HCT116 (cell line): ENCODE measurements at regions not wholly inside any gene's neighbourhood (a gene's known extent, or its start where the extent isn't known, plus 50 kb on each side); places are given as distances from the start of the nearest gene placed in this dataset.

Source experiments
- ATAC-seq: fragments of 200-7000 bp; cut with Tn5 transposase; 2 replicates; pipeline ENCODE4 v1.9.1; 2020; ENCODE audit warnings: mild to moderate bottlenecking, moderate library complexity
- BruUV-seq: library from RNA; stranded (reverse); fragments of 400-500 nt; replicated peaks from 2 replicates; lab custom pipeline; 2021; lab: Mats Ljungman, UMichigan
- CTCF ChIA-PET: fragments of 300-600 bp; sonication (Branson Sonifier 250); formaldehyde crosslinking; loops from one replicate; lab custom pipeline; 2021; ENCODE audit warnings: antibody characterized with exemption; lab: Charles Lee
- POLR2A ChIA-PET: fragments of 300-600, 350-600 bp; sonication (Branson Sonifier 250); formaldehyde crosslinking; loops from one replicate; lab custom pipeline; 2021; ENCODE audit warnings: antibody characterized with exemption; lab: Charles Lee
- RAD21 ChIA-PET, 2 experiments: fragments of 300-600 bp; sonication (Branson Sonifier 250); formaldehyde crosslinking; loops; one replicate each; lab custom pipeline; 2023; ENCODE audit warnings: low total read pairs in 2 of 2; ENCODE audit not compliant: uncharacterized antibody in 2 of 2, unreplicated experiment in 2 of 2, low non-redundant PET in 1 of 2; lab: Charles Lee
- DNase-seq: peaks from one replicate; pipeline ENCODE4 v3.0.0-alpha.2; 2010; ENCODE audit warnings: low read depth, low spot score
- H2AFZ ChIP-seq: fragments of 200-600 bp; shearing (Covaris generic), sonication (generic); 2 replicates; pipeline ENCODE4 v1.6.1; 2017; ENCODE audit warnings: low read depth, mixed run types, mixed read lengths, antibody characterized with exemption, low read length; ENCODE audit not compliant: poor library complexity, severe bottlenecking
- H3K27ac ChIP-seq: 2 replicates; pipeline ENCODE4 v1.5.1; 2012; ENCODE audit warnings: low read depth, low read length
- H3K27me3 ChIP-seq: fragments of 200-600 bp; sonication (generic); 2 replicates; pipeline ENCODE4 v1.6.1; 2016; ENCODE audit warnings: mixed run types, low read length, mixed read lengths; ENCODE audit not compliant: insufficient read depth
- H3K36me3 ChIP-seq, 2 experiments: fragments of 200-500 bp in 1 of 2; fragments of 200-600 bp in 1 of 2; sonication (Bioruptor generic) in 1 of 2; sonication (generic) in 1 of 2; 2 replicates each; pipeline versions ENCODE4 v1.5.1 to v1.6.1; 2014 to 2016; ENCODE audit warnings: low read length in 2 of 2, inconsistent platforms in 1 of 2, mixed read lengths in 1 of 2, mixed run types in 1 of 2; ENCODE audit not compliant: insufficient read depth in 2 of 2, control insufficient read depth in 1 of 2
- H3K4me1 ChIP-seq, 2 experiments: fragments of 200-600 bp in 1 of 2; sonication (generic) in 1 of 2; 2 replicates each; pipeline versions ENCODE4 v1.5.1 to v1.6.1; 2012 to 2017; ENCODE audit warnings: low read length in 2 of 2, inconsistent platforms in 1 of 2, mild to moderate bottlenecking in 1 of 2, mixed read lengths in 1 of 2, mixed run types in 1 of 2, moderate library complexity in 1 of 2; ENCODE audit not compliant: insufficient read depth in 2 of 2, control insufficient read depth in 1 of 2
- H3K4me2 ChIP-seq: fragments of 200-600 bp; sonication (generic); 2 replicates; pipeline ENCODE4 v1.6.1; 2017; ENCODE audit warnings: mixed run types, low read length, mixed read lengths
- H3K4me3 ChIP-seq, 2 experiments: fragments of 200-600 bp in 1 of 2; sonication (generic) in 1 of 2; replicated peaks in 1 of 2; 2 replicates each; pipeline ENCODE4 v1.5.1; 2011 to 2016; ENCODE audit warnings: low read length in 2 of 2, control low read depth in 1 of 2, low read depth in 1 of 2, mild to moderate bottlenecking in 1 of 2, mixed read lengths in 1 of 2, mixed run types in 1 of 2
- H3K79me2 ChIP-seq: fragments of 200-600 bp; sonication (generic); 2 replicates; pipeline ENCODE4 v1.6.1; 2017; ENCODE audit warnings: mild to moderate bottlenecking, mixed run types, low read length, moderate library complexity, mixed read lengths; ENCODE audit not compliant: insufficient read depth
- H3K9ac ChIP-seq: fragments of 200-600 bp; sonication (generic); 2 replicates; pipeline ENCODE4 v1.6.1; 2016; ENCODE audit warnings: low read length, mixed read lengths
- H3K9me2 ChIP-seq: fragments of 200-600 bp; sonication (generic), shearing (Covaris generic); 2 replicates; pipeline ENCODE4 v1.6.1; 2017; ENCODE audit warnings: mixed run types, mild to moderate bottlenecking, moderate library complexity; ENCODE audit not compliant: insufficient read depth
- H3K9me3 ChIP-seq, 2 experiments: fragments of 200-500 bp in 1 of 2; fragments of 200-600 bp in 1 of 2; sonication (Bioruptor generic) in 1 of 2; sonication (generic) in 1 of 2; 2 replicates each; pipeline ENCODE4 v1.6.1; 2014 to 2017; ENCODE audit warnings: low read length in 2 of 2, mixed read lengths in 2 of 2, inconsistent platforms in 1 of 2, low read depth in 1 of 2, mild to moderate bottlenecking in 1 of 2, mixed run types in 1 of 2, moderate library complexity in 1 of 2; ENCODE audit not compliant: control insufficient read depth in 1 of 2, insufficient read depth in 1 of 2
- H4K20me1 ChIP-seq: fragments of 200-600 bp; sonication (generic), shearing (Covaris generic); 2 replicates; pipeline ENCODE4 v1.6.1; 2017; ENCODE audit warnings: mixed run types, mild to moderate bottlenecking, moderate library complexity; ENCODE audit not compliant: insufficient read depth
- CBX3 ChIP-seq: IDR thresholded peaks from 2 replicates; pipeline ENCODE4 v1.6.1; 2012; ENCODE audit warnings: low read depth
- CTCF ChIP-seq, 3 experiments: fragments of 200-600 bp in 1 of 3; sonication (generic) in 1 of 3; IDR thresholded peaks in 2 of 3; conservative IDR thresholded peaks in 1 of 3; 2 replicates each; pipeline ENCODE4 v1.5.1; 2012 to 2017; ENCODE audit warnings: low read depth in 2 of 3, low read length in 2 of 3, antibody characterized with exemption in 1 of 3, borderline replicate concordance in 1 of 3, control low read depth in 1 of 3, mild to moderate bottlenecking in 1 of 3, mixed read lengths in 1 of 3, mixed run types in 1 of 3, moderate library complexity in 1 of 3; ENCODE audit not compliant: insufficient read depth in 1 of 3
- ELF1 ChIP-seq: IDR thresholded peaks from 2 replicates; pipeline ENCODE4 v1.6.1; 2012; ENCODE audit warnings: low read depth, borderline replicate concordance
- FOSL1 ChIP-seq: IDR thresholded peaks from 2 replicates; pipeline ENCODE4 v1.6.1; 2012; ENCODE audit warnings: low read depth
- JUND ChIP-seq: IDR thresholded peaks from 2 replicates; pipeline ENCODE4 v1.6.1; 2012
- MAX ChIP-seq: IDR thresholded peaks from 2 replicates; pipeline ENCODE4 v1.6.1; 2012
- POLR2A ChIP-seq: IDR thresholded peaks from 2 replicates; pipeline ENCODE4 v1.7.0; 2011; ENCODE audit warnings: borderline replicate concordance; ENCODE audit not compliant: insufficient read depth, insufficient read length; ENCODE audit errors: extremely low read depth
- POLR2AphosphoS5 ChIP-seq: IDR thresholded peaks from 2 replicates; pipeline ENCODE4 v1.6.1; 2011; ENCODE audit warnings: mild to moderate bottlenecking, low read depth, low read length, moderate library complexity
- SIN3A ChIP-seq: IDR thresholded peaks from 2 replicates; pipeline ENCODE4 v1.6.1; 2012; ENCODE audit warnings: low read depth
- TCF7L2 ChIP-seq: IDR thresholded peaks from 2 replicates; pipeline ENCODE4 v1.7.0; 2011; ENCODE audit warnings: borderline replicate concordance, inconsistent platforms; ENCODE audit not compliant: insufficient read depth, insufficient read length; ENCODE audit errors: extremely low read depth
- YY1 ChIP-seq: IDR thresholded peaks from 2 replicates; pipeline ENCODE4 v1.6.1; 2011; ENCODE audit warnings: low read length, low read depth, moderate library complexity, mild to moderate bottlenecking; ENCODE audit not compliant: insufficient replicate concordance; ENCODE audit errors: extremely low read depth
- ZFX ChIP-seq: fragments of 450-650 bp; IDR thresholded peaks from 2 replicates; pipeline ENCODE4 v1.6.1; 2017
- intact Hi-C: fragments of 100-400 bp; cut with micrococcal nuclease; formaldehyde crosslinking; loops from 2 replicates; pipeline ENCODE4 v1.10.0; 2022

DNA sequence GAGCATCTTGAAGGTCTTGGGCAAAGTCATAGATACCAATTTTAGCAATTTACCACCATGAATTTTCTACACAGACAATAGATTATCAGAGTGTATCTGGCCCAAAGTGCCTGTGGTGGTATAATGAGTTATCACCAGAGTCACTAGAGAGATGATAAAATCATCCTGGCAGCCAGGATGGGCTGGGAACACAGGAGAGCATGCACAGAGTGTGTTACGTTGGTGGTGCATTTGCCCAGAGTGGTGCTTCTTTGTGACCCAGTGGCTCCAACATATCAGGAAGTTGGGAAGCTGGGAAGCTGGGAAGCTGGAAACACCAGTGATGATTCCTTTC lies 236.7 kb upstream of the PROX1 start:
- Histone ChIP-seq H3K9ac (no peak overlapping the region), H3K36me3 (no peaks in the 10 kb centered on the region), H3K27ac (no peak overlapping the region), H3K9me3 (no peaks in the 10 kb centered on the region), H3K79me2 (no peaks in the 10 kb centered on the region), H3K4me3 (no peak overlapping the region), H3K9me2 (no peaks in the 10 kb centered on the region), H2AFZ (no peak overlapping the region), H3K27me3 (0 out of 2 replicates have a peak, but pooled peaks cover 8% of the 10 kb centered on the region), H4K20me1 (no peaks in the 10 kb centered on the region), H3K4me2 (no peak overlapping the region), H3K4me1 (no peaks in the 10 kb centered on the region)
- no peak for ATAC-seq
- RAD21 ChIA-PET = no interaction called here
- CTCF ChIA-PET = no interaction called here
- intact Hi-C loops = no loop called here
- TF ChIP-seq MAX (no peak), ELF1 (no peak), POLR2AphosphoS5 (no peak), TCF7L2 (no peak), CTCF (IDR thresholded peaks at IDR 0.05 in 2 of 3, conservative IDR thresholded peaks at IDR 0.05 in 1 of 3; ENCODE audit: borderline replicate concordance in 1 of 3, insufficient read depth in 1 of 3, low read depth in 2 of 3, low read length in 2 of 3) (no peak), FOSL1 (no peak), JUND (no peak), YY1 (no peak), POLR2A (no peak), SIN3A (no peak), ZFX (no peak), CBX3 (no peak)
- POLR2A ChIA-PET = no interaction called here
- no TSS peak for BruUV-seq
- no peak for DNase-seq
